Activated CD4-positive, alpha-beta memory T cell treated with anti-CD3 and anti-CD28 coated beads, Interleukin-2, amount 10 ng/mL, durations not matched to agents 7 days and 5 days (primary cell): ENCODE measurements at regions not wholly inside any gene's neighbourhood (a gene's known extent, or its start where the extent isn't known, plus 50 kb on each side); places are given as distances from the start of the nearest gene placed in this dataset.
"Not testable (repeated sequence)": the region's sequence is repeated elsewhere in the genome, so short reads cannot be mapped to it uniquely, and the experiment has no call there.

Experiments used
- CTCF ChIA-PET: fragments of 350-600 bp; sonication (Branson Sonifier 250); formaldehyde crosslinking; loops from one replicate; lab custom pipeline; 2021; ENCODE audit warnings: antibody characterized with exemption, inconsistent platforms; lab: Charles Lee
- POLR2A ChIA-PET: fragments of 350-600 bp; sonication (Branson Sonifier 250); formaldehyde crosslinking; loops from one replicate; lab custom pipeline; 2021; ENCODE audit warnings: antibody characterized with exemption; lab: Charles Lee
- DNase-seq: peaks from one replicate; pipeline ENCODE4 v3.0.0-alpha.2; 2020
- H3K27ac Mint-ChIP-seq: one replicate; pipeline ENCODE4 v1.8.0; 2021; ENCODE audit warnings: mild to moderate bottlenecking, mixed read lengths
- H3K27me3 Mint-ChIP-seq: one replicate; pipeline ENCODE4 v1.8.0; 2021; ENCODE audit warnings: mixed read lengths
- H3K36me3 Mint-ChIP-seq: one replicate; pipeline ENCODE4 v1.8.0; 2021; ENCODE audit warnings: low read depth, mixed read lengths
- H3K4me1 Mint-ChIP-seq: one replicate; pipeline ENCODE4 v1.8.0; 2021; ENCODE audit warnings: mixed read lengths
- H3K4me3 Mint-ChIP-seq: one replicate; pipeline ENCODE4 v1.8.0; 2021; ENCODE audit warnings: mild to moderate bottlenecking, mixed read lengths
- H3K9me3 Mint-ChIP-seq: one replicate; pipeline ENCODE4 v1.8.0; 2021; ENCODE audit warnings: mixed read lengths

DNA sequence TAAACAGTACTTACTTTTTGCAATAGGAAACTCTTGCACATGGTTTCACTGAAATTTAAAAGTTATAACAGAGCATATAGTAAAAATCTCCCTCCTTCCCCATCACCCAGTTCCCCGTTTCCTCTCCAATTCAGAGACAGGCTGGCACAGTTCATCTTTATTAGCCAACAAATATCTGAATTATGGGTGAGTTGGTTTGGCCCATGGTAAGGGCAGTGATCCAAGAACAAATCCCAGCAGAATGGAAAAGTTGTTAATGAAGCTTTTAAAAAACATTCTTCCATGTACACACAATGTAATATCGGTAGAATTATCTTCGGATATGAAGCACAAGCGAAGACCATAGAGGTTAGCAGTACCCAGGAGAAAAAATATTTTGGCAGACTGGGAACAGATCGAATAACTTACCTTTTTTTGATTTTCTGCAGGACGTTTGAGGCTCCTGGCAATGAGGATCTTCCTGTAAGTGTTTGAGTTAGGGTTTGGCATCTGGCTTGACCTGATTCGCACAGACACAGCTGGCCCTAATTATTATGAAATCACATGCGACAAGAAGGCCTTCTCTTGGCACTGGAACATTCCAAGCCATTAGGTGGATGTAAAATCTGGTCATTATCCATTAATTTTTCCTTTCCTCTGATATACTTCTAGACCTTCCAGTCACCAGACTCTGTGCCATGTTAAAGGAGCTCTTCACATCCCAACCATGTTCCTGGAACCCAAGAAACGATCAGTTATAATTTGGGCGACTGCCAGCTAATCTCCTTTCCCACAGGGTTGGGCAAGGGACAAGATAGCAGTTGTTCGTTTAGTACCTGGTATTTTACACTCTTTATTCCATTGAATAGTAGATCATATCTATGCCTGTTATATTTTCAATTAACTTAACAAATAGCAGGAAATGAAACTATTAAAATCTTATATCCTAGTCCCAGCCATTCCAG, 139.4 kb upstream of the TSC22D1 start:
- Mint-ChIP-seq H3K27me3 (peaks cover 2% of the 10 kb centered on the region), H3K27ac (no peak overlapping the region), H3K36me3 (no peaks in the 10 kb centered on the region), H3K4me1 (no peaks in the 10 kb centered on the region), H3K4me3 (no peak overlapping the region), H3K9me3 (no peaks in the 10 kb centered on the region)
- no peak for DNase-seq
- POLR2A ChIA-PET: no interaction called here
- CTCF ChIA-PET: no interaction called here

DNA sequence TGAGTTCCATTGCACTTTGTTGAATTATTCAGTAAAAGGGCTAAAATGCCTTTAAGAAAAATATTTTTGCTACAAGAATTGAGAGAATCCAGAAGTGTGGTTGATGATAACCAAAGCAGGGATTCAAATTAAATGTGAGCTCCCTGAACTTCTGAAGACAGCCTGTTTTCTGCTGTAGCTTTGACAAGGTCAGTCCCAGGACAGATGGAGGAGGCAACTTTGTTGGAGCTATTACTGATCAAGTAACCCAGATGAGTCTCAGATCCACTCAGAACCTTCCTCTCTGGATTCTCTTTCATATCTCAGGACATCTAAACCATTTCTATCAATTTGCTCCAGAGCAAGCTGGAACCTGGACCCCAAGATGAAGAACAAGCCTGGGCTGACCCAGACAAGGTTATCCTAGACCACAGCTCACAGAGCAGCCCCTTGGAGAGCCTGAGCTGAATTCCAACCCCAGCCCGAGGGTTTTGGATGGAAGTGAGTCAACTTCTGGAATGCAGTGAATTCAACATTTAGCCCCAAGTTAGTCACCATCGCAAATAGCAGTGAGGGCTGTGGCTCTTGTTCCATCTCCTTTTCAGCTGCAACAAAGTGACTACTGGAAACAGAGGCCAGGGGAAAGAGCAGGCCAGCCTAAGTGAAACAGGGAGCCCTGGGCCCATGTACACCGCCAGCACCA, 137.8 kb upstream of the TSC22D1 start:
- Mint-ChIP-seq H3K36me3 (no peaks in the 10 kb centered on the region), H3K27me3 (peaks cover 5% of the 10 kb centered on the region), H3K27ac (no peak overlapping the region), H3K4me1 (no peaks in the 10 kb centered on the region), H3K9me3 (no peaks in the 10 kb centered on the region), H3K4me3 (no peak overlapping the region)
- ChIA-PET POLR2A (no interaction called here), CTCF (no interaction called here)
- no peak for DNase-seq

GRCh38 chr13:44711706-44712105, 135.6 kb upstream of the TSC22D1 start:
- H3K9me3 Mint-ChIP-seq: no peaks in the 10 kb centered on the region
- peaks cover 16% of the 10 kb centered on the region for H3K27me3 Mint-ChIP-seq
- no peak overlapping the region for H3K4me3 Mint-ChIP-seq
- DNase-seq: no peak
- H3K36me3 Mint-ChIP-seq: no peaks in the 10 kb centered on the region
- ChIA-PET CTCF (no interaction called here), POLR2A (no interaction called here)
- no peaks in the 10 kb centered on the region for H3K4me1 Mint-ChIP-seq
- no peak overlapping the region for H3K27ac Mint-ChIP-seq

DNA sequence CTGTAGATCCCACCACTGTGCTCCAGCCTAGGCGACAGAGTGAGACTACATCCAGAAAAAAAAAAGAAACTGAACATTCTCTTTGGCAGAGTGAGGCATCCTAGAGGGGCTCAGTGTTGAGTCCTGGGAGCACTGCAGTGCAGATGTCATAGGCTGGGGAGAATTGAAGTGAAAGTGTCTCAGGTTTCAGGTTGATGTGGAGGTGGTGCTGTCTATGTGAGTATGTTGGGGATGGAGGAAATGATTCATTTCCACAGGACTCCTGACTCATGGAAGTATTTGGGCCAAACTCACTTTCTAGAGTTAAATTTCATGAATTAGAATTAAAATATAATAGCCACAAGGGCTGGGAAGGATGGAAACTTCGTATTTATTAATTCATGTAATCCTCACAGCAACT, 134.4 kb upstream of the TSC22D1 start:
- POLR2A ChIA-PET: no interaction called here
- CTCF ChIA-PET: no interaction called here
- Mint-ChIP-seq H3K36me3 (no peaks in the 10 kb centered on the region), H3K27ac (no peak overlapping the region), H3K4me1 (no peaks in the 10 kb centered on the region), H3K9me3 (no peaks in the 10 kb centered on the region), H3K4me3 (no peak overlapping the region), H3K27me3 (peaks cover 16% of the 10 kb centered on the region)
- DNase-seq: no peak

GRCh38 chr13:44704811-44705210, 128.7 kb upstream of the TSC22D1 start:
- CTCF ChIA-PET, H3K27ac Mint-ChIP-seq, POLR2A ChIA-PET, DNase-seq, H3K36me3 Mint-ChIP-seq, H3K4me1 Mint-ChIP-seq, H3K9me3 Mint-ChIP-seq, H3K4me3 Mint-ChIP-seq: not testable (repeated sequence)
- peaks cover 25% of the 10 kb centered on the region for H3K27me3 Mint-ChIP-seq

- Mint-ChIP-seq H3K4me1 (no peaks in the 10 kb centered on the region), H3K27me3 (peaks cover 22% of the 10 kb centered on the region), H3K27ac (no peak overlapping the region), H3K9me3 (no peaks in the 10 kb centered on the region), H3K4me3 (no peak overlapping the region), H3K36me3 (no peaks in the 10 kb centered on the region)
- CTCF ChIA-PET: no interaction called here
- no peak for DNase-seq
- POLR2A ChIA-PET: no interaction called here
These were observed 127.2 kb upstream of the TSC22D1 start for GRCh38 chr13:44703371-44703770.

DNA sequence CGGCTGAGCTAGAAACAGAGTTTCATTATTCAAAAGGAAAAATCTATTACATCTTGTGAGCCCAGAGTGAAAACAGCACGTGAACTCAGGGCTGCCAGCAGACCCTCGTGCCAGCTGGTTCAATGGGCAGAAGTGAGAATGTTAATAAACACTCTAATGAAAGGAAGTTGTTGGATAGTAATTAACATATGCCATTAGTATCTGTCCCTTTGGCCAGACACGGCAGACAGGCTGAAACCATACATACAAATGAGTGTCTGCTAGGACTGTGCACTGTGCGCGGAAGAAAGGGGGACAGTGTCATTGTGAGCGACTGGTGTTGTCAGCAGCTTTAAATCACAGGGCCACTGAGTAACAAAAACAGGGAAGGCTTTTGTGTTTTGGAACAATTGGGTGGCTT, 121.9 kb upstream of the TSC22D1 start:
- no peaks in the 10 kb centered on the region for H3K36me3 Mint-ChIP-seq
- no peaks in the 10 kb centered on the region for H3K4me1 Mint-ChIP-seq
- DNase-seq: no peak
- ChIA-PET CTCF (interaction anchor here (1.0 kb wide), 1 partner anchor 9 kb away, joined by 3 read pairs; no protein-coding TSS in a partner anchor), POLR2A (no interaction called here)
- H3K4me3 Mint-ChIP-seq: no peak overlapping the region
- no peaks in the 10 kb centered on the region for H3K9me3 Mint-ChIP-seq
- H3K27me3 Mint-ChIP-seq: peaks cover 25% of the 10 kb centered on the region
- no peak overlapping the region for H3K27ac Mint-ChIP-seq

GRCh38 chr13:44697058-44697457, 120.9 kb upstream of the TSC22D1 start:
- Mint-ChIP-seq H3K4me3 (no peak overlapping the region), H3K9me3 (no peaks in the 10 kb centered on the region), H3K4me1 (no peaks in the 10 kb centered on the region), H3K27me3 (peaks cover 23% of the 10 kb centered on the region), H3K36me3 (no peaks in the 10 kb centered on the region), H3K27ac (no peak overlapping the region)
- ChIA-PET POLR2A (no interaction called here), CTCF (no interaction called here)
- DNase-seq: no peak

DNA sequence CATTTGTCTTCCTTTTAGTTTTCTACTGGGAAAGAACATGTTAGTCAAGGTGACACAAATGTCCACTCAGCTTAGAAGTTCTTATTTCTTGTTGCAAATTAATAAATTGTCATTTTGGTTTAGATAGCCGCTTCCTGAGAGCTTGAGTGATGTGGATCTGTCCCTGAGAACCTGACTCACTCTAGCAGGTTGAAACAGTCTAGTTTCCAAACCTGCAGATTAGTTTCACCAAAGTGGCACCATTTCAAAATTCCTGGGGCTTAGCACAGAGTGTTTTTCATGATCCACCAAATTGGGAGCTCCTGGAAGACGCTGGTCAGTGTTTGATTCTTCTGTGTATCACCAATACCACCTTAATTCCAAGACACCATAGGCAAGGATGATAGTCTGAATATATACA, 119.4 kb upstream of the TSC22D1 start:
- peaks cover 18% of the 10 kb centered on the region for H3K27me3 Mint-ChIP-seq
- no peaks in the 10 kb centered on the region for H3K9me3 Mint-ChIP-seq
- H3K36me3 Mint-ChIP-seq: no peaks in the 10 kb centered on the region
- DNase-seq: no peak
- no peak overlapping the region for H3K4me3 Mint-ChIP-seq
- CTCF ChIA-PET: no interaction called here
- no peak overlapping the region for H3K27ac Mint-ChIP-seq
- POLR2A ChIA-PET: no interaction called here
- H3K4me1 Mint-ChIP-seq: no peaks in the 10 kb centered on the region

GRCh38 chr13:44694842-44695241, 118.7 kb upstream of the TSC22D1 start:
- no peaks in the 10 kb centered on the region for H3K4me1 Mint-ChIP-seq
- CTCF ChIA-PET: no interaction called here
- no peak overlapping the region for H3K27ac Mint-ChIP-seq
- no peaks in the 10 kb centered on the region for H3K36me3 Mint-ChIP-seq
- H3K4me3 Mint-ChIP-seq: no peak overlapping the region
- peaks cover 15% of the 10 kb centered on the region for H3K27me3 Mint-ChIP-seq
- DNase-seq: no peak
- no peaks in the 10 kb centered on the region for H3K9me3 Mint-ChIP-seq
- POLR2A ChIA-PET: no interaction called here

DNA sequence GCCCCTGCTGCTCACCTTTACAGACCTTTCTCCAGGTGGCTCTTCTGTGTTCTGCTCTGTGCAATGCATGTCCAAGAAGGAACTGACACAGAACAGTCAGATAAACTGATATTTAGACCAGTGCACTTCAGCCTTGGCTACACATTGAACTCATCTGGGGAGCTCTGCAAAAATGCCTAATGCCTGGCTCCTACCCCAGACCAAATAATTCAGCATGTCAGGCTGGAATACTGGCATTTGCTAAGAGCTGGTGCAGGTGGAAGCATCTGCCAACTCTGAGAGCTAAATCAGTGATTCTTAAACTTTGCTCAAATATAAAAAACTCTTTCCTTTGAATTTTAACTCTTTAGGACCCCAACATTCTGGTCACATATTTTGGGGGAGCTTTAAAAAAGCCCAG, 118.2 kb upstream of the TSC22D1 start:
- POLR2A ChIA-PET: no interaction called here
- Mint-ChIP-seq H3K27me3 (peaks cover 16% of the 10 kb centered on the region), H3K9me3 (no peaks in the 10 kb centered on the region), H3K4me1 (no peaks in the 10 kb centered on the region), H3K27ac (no peak overlapping the region), H3K36me3 (no peaks in the 10 kb centered on the region), H3K4me3 (no peak overlapping the region)
- DNase-seq: no peak
- CTCF ChIA-PET: no interaction called here

- CTCF ChIA-PET: no interaction called here
- H3K4me1 Mint-ChIP-seq: no peaks in the 10 kb centered on the region
- H3K36me3 Mint-ChIP-seq: no peaks in the 10 kb centered on the region
- H3K4me3 Mint-ChIP-seq: no peak overlapping the region
- POLR2A ChIA-PET: no interaction called here
- no peak for DNase-seq
- no peaks in the 10 kb centered on the region for H3K9me3 Mint-ChIP-seq
- peaks cover 14% of the 10 kb centered on the region for H3K27me3 Mint-ChIP-seq
- no peak overlapping the region for H3K27ac Mint-ChIP-seq
These were observed 117.1 kb upstream of the TSC22D1 start for GRCh38 chr13:44693156-44693764.

DNA sequence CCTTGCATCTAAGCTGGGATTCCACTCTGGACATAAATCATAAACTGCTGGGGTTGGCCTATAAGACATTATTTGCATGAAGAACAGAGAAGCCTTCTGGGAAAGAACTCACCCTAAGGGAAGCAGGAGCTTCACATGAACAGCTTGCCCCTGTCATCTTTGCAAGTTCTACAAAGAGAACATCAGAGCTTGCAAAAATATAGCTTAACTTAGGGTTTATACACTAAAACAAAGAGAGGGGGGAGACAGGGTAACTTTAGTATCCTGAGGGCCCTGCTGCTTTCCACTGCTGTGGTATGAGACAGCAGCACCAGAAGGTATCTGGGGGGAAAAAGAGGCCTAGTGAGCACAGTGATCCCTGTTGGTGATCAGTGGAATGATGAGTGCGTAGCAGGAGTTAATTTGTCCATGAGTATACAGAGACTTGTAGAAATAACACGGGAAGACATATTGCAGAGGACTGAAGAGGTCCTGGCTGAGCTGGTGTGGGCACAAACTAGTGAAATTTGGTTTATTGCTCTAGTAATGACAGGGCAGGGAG, 116.1 kb upstream of the TSC22D1 start:
- Mint-ChIP-seq H3K36me3 (no peaks in the 10 kb centered on the region), H3K27me3 (peaks cover 10% of the 10 kb centered on the region), H3K9me3 (no peaks in the 10 kb centered on the region), H3K4me3 (no peak overlapping the region), H3K27ac (no peak overlapping the region), H3K4me1 (no peaks in the 10 kb centered on the region)
- POLR2A ChIA-PET: no interaction called here
- no peak for DNase-seq
- CTCF ChIA-PET: no interaction called here
